ENCODE measurements at regions not wholly inside any gene's neighbourhood (a gene's known extent, or its start where the extent isn't known, plus 50 kb on each side); places are given as distances from the start of the nearest gene placed in this dataset.

DNA sequence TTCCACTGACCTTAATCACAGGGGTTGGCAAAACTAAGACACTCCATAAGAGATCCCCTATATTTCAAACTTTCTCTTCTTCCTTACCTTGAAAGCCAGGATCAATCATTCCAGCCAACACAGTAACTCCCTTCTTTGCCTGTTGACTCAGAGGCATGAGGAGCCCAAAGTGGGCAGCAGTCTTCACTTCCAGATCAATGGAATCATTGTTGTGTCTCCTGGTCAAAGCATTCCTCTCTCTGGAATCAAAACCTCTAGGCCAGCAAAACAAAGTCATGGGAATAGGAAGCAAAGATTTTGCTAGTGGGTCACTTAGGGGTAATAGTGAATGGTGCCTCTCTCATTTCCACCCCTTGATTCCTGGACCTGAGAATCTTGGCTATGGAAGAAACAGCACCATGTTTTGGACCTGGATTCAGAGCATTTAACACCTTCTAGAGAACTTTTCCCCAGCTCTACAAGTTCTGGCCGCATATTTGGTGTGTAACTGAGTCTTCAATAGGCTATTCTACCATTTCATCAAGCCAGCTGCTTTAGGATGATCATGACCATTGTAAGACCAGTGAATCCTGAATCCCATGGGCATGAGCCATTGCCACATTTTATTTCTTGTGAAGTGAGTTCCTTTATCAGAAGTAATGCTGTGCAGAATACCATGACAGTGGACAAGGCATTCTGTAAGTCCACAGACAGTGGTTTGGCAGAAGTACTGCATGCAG, 65.7 kb upstream of the SERPINE2 start:
- Mint-ChIP-seq H3K4me3 (no peak overlapping the region), H3K36me3 (no peaks in the 10 kb centered on the region), H3K4me1 (no peaks in the 10 kb centered on the region), H3K9me3 (peaks cover 2% of the 10 kb centered on the region), H3K27ac (no peak overlapping the region), H3K27me3 (ENCODE audit: insufficient read depth, low read depth) (no peaks in the 10 kb centered on the region)
- no peak for DNase-seq (ENCODE audit: low spot score)
- Histone ChIP-seq H3K4me1 (no peaks in the 10 kb centered on the region), H3F3A (ENCODE audit: low read depth) (no peaks in the 10 kb centered on the region), H3K4me3 (no peak overlapping the region), H3K27me3 (no peaks in the 10 kb centered on the region), H3K4me2 (no peak overlapping the region), H3K79me2 (ENCODE audit: low read depth) (no peaks in the 10 kb centered on the region), H4K20me1 (ENCODE audit: low read depth) (no peaks in the 10 kb centered on the region), H2AFZ (replicated peaks) (no peak overlapping the region), H3K36me3 (no peaks in the 10 kb centered on the region), H3K9me3 (ENCODE audit: low read depth) (no peaks in the 10 kb centered on the region), H3K27ac (no peak overlapping the region), H3K9ac (no peak overlapping the region)
- no peak for TF ChIP-seq EZH2 (IDR thresholded peaks at IDR 0.05)
- TF ChIP-seq CTCF (IDR thresholded peaks at IDR 0.05): no peak
- no peak for TF ChIP-seq EZH2phosphoT487 (IDR thresholded peaks at IDR 0.05)

DNA sequence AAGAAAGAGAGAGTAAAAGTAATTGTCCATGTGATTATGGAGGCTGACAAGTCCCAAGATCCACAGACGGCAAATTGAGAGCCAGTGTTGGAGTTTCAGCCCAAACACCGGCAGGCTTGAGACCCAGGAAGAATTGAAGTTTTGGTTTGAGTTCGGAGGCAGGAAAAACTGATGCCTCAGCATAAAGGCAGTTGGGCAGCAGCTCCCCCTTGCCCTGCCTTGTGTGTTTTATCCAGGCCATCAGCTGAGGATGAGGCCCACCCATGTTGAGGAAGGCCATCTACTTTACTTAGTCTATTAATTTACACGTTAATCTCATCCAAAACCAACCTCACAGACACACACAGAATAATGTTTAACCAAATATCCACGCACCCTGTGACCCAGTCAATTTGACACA, 64.6 kb upstream of the SERPINE2 start:
- Histone ChIP-seq H3F3A (ENCODE audit: low read depth) (no peaks in the 10 kb centered on the region), H3K4me3 (no peak overlapping the region), H4K20me1 (ENCODE audit: low read depth) (no peaks in the 10 kb centered on the region), H3K4me1 (no peaks in the 10 kb centered on the region), H3K36me3 (no peaks in the 10 kb centered on the region), H3K4me2 (no peak overlapping the region), H3K9me3 (ENCODE audit: low read depth) (no peaks in the 10 kb centered on the region), H3K27me3 (no peaks in the 10 kb centered on the region), H3K79me2 (ENCODE audit: low read depth) (no peaks in the 10 kb centered on the region), H3K27ac (no peak overlapping the region), H3K9ac (no peak overlapping the region), H2AFZ (replicated peaks) (no peak overlapping the region)
- no peak overlapping the region for H3K4me3 Mint-ChIP-seq
- H3K36me3 Mint-ChIP-seq: no peaks in the 10 kb centered on the region
- no peaks in the 10 kb centered on the region for H3K4me1 Mint-ChIP-seq
- no peak for DNase-seq (ENCODE audit: low spot score)
- peaks cover 2% of the 10 kb centered on the region for H3K27me3 Mint-ChIP-seq (ENCODE audit: insufficient read depth, low read depth)
- no peak for TF ChIP-seq EZH2 (IDR thresholded peaks at IDR 0.05)
- TF ChIP-seq EZH2phosphoT487 (IDR thresholded peaks at IDR 0.05): no peak
- no peak for TF ChIP-seq CTCF (IDR thresholded peaks at IDR 0.05)
- H3K9me3 Mint-ChIP-seq: peaks cover 2% of the 10 kb centered on the region
- no peak overlapping the region for H3K27ac Mint-ChIP-seq

DNA sequence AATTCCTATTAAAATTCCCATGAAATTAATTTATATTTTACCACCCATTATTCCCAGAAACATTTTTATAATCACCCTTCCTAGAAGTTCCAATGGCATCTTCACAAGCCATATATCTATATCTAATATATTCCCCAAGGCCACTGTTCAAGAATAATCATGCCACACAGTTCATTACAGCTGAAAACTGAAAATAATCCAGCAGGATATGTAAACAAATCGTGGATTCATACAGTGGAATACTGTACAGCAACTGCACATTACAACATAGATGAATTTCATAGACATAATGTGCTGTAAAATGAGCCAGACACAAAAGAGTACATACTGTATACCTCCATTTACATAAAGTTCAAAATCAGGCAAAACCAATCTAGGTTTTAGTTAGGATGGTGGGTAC, 63.9 kb upstream of the SERPINE2 start:
- H3K4me3 Mint-ChIP-seq: no peak overlapping the region
- no peaks in the 10 kb centered on the region for H3K4me1 ChIP-seq
- H3K27me3 Mint-ChIP-seq (ENCODE audit: insufficient read depth, low read depth): peaks cover 2% of the 10 kb centered on the region
- no peak overlapping the region for H3K4me2 ChIP-seq
- H3K36me3 Mint-ChIP-seq: no peaks in the 10 kb centered on the region
- H4K20me1 ChIP-seq (ENCODE audit: low read depth): no peaks in the 10 kb centered on the region
- H3K27me3 ChIP-seq: no peaks in the 10 kb centered on the region
- H3K4me1 Mint-ChIP-seq: no peaks in the 10 kb centered on the region
- H3K36me3 ChIP-seq: no peaks in the 10 kb centered on the region
- H3K79me2 ChIP-seq (ENCODE audit: low read depth): no peaks in the 10 kb centered on the region
- no peak overlapping the region for H2AFZ ChIP-seq (replicated peaks)
- no peak for DNase-seq (ENCODE audit: low spot score)
- TF ChIP-seq EZH2phosphoT487 (IDR thresholded peaks at IDR 0.05) (no peak), EZH2 (IDR thresholded peaks at IDR 0.05) (no peak), CTCF (IDR thresholded peaks at IDR 0.05) (no peak)
- H3K4me3 ChIP-seq: no peak overlapping the region
- no peaks in the 10 kb centered on the region for H3K9me3 Mint-ChIP-seq
- H3K9ac ChIP-seq: no peak overlapping the region
- no peak overlapping the region for H3K27ac ChIP-seq
- H3K9me3 ChIP-seq (ENCODE audit: low read depth): no peaks in the 10 kb centered on the region
- H3K27ac Mint-ChIP-seq: no peak overlapping the region
- no peaks in the 10 kb centered on the region for H3F3A ChIP-seq (ENCODE audit: low read depth)
